SJSA1 (cell line): ENCODE measurements at regions not wholly inside any gene's neighbourhood (a gene's known extent, or its start where the extent isn't known, plus 50 kb on each side); places are given as distances from the start of the nearest gene placed in this dataset.
"Not testable (repeated sequence)": the region's sequence is repeated elsewhere in the genome, so short reads cannot be mapped to it uniquely, and the experiment has no call there.

Source experiments
- DNase-seq, 2 experiments: peaks; one replicate each; pipeline ENCODE4 v3.0.0-alpha.2; 2015 to 2020; ENCODE audit warnings: low spot score in 2 of 2, low read depth in 1 of 2
- H3K27ac ChIP-seq: fragments of 250-450 bp; sonication (Bioruptor Pico); 2 replicates; pipeline ENCODE4 v1.5.1; 2020; ENCODE audit warnings: mild to moderate bottlenecking, moderate library complexity
- H3K27me3 ChIP-seq: fragments of 250-450 bp; sonication (Bioruptor Pico); replicated peaks from 2 replicates; pipeline ENCODE4 v1.5.1; 2020; ENCODE audit warnings: mild to moderate bottlenecking, moderate library complexity
- H3K36me3 ChIP-seq: fragments of 250-450 bp; sonication (Bioruptor Pico); 2 replicates; pipeline ENCODE4 v1.5.1; 2020; ENCODE audit warnings: mild to moderate bottlenecking
- H3K4me1 ChIP-seq: fragments of 250-450 bp; sonication (Bioruptor Pico); replicated peaks from 2 replicates; pipeline ENCODE4 v1.6.1; 2021; ENCODE audit warnings: mild to moderate bottlenecking
- H3K4me3 ChIP-seq: fragments of 250-450 bp; sonication (Bioruptor Pico); 2 replicates; pipeline ENCODE4 v1.5.1; 2020; ENCODE audit warnings: mild to moderate bottlenecking
- H3K9me3 ChIP-seq: fragments of 250-450 bp; sonication (Bioruptor Pico); replicated peaks from 2 replicates; pipeline ENCODE4 v1.5.1; 2020; ENCODE audit warnings: mild to moderate bottlenecking

DNA sequence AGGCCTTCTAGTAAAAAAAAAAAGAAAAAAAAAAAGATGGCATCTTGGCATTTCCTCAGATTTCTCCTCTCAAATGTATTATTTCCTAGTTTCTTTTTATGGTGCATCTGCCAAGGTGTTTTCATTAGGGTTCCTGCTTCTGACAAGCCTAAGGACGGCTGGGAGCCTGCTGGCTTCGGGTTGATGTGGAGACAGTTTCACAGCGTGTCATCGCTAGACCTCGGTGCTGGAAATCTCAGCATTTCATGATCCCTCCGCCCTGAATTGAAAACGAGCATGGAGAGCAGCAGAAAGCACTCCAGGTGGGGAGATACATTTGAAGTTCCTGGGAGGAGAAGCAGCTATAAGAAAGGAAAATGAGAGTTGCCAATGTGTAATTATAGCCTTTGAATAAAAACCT lies 283.9 kb upstream of the CNTN5 start:
- Histone ChIP-seq H3K36me3 (no peaks in the 10 kb centered on the region), H3K4me1 (no peaks in the 10 kb centered on the region), H3K27ac (no peak overlapping the region), H3K4me3 (no peak overlapping the region), H3K27me3 (no peaks in the 10 kb centered on the region), H3K9me3 (no peaks in the 10 kb centered on the region)
- DNase-seq, result no peak

DNA sequence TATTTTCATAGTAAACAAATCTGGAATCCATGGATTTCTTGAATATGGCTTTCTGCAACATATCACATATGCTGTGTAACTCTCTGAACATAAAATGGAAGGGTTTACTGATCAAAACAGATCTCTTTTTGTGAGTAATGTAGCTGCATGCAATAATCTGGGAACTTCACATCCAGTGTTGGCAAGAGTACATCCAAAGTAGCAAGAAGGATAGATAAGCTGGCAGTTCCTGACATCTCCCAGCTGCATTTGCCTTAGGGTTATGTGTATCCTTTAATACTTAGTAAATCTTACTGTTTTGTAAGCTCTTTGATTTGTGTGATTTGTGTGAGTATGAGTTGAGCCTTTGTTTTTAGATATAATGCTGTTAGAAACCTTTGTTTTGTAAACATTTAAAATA lies 280.4 kb upstream of the CNTN5 start:
- DNase-seq, result no peak
- Histone ChIP-seq H3K4me1 (no peaks in the 10 kb centered on the region), H3K36me3 (no peaks in the 10 kb centered on the region), H3K27me3 (no peaks in the 10 kb centered on the region), H3K9me3 (no peaks in the 10 kb centered on the region), H3K4me3 (no peak overlapping the region), H3K27ac (no peak overlapping the region)

DNA sequence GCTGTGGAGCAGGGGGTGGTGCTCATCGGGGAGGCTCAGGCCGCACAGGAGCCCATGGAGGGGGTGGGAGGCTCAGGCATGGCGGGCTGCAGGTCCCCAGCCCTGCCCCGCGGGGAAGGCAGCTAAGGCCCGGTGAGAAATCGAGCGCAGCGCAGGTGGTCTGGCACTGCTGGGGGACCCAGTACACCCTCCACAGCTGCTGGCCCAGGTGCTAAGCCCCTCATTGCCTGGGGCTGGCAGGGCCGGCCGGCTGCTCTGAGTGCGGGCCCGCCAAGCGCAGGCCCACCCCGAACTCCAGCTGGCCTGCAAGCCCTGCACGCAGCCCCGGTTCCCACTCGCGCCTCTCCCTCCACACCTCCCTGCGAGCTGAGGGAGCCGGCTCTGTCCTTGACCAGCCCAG lies 257.3 kb upstream of the CNTN5 start:
- H3K27ac ChIP-seq, DNase-seq: not testable (repeated sequence)

DNA sequence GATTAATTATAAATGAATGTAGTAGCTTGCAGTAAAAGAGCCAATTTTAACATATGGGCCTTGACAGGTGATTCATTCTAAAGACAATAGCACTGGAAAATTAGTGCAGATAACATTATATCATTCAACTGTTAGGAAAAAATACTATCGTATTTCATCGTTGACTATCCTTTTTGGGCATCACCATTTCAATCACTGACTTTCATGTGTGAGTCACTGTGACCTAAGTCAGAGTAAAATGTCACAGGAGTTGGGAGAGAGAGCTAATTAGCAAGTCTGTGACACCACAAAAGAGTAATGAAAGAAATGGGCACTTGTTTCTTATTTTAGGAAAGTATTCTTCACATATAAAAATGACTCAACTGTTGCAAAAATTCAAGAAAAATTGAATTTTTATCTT lies 253.8 kb upstream of the CNTN5 start:
- Histone ChIP-seq H3K9me3 (no peaks in the 10 kb centered on the region), H3K27me3 (no peaks in the 10 kb centered on the region), H3K4me1 (no peaks in the 10 kb centered on the region), H3K27ac (no peak overlapping the region), H3K36me3 (no peaks in the 10 kb centered on the region), H3K4me3 (no peak overlapping the region)
- DNase-seq, result no peak

More for the DNA sequence above, 257.3 kb upstream of the CNTN5 start:
- not testable (repeated sequence) for H3K9me3 ChIP-seq, H3K27me3 ChIP-seq, H3K4me3 ChIP-seq, H3K36me3 ChIP-seq, H3K4me1 ChIP-seq

DNA sequence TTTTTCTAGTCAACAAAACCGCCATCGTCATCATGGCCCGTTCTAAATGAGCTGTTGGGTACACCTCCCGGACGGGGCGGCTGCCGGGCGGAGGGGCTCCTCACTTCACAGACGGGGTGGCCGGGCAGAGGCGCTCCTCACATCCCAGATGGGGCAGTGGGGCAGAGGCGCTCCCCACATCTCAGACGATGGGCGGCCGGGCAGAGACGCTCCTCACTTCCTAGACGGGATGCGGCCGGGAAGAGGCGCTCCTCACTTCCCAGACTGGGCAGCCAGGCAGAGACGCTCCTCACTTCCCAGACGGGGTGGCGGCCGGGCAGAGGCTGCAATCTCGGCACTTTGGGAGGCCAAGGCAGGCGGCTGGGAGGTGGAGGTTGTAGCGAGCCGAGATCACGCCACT lies 250.7 kb upstream of the CNTN5 start:
- not testable (repeated sequence) for H3K4me3 ChIP-seq, H3K4me1 ChIP-seq, H3K27me3 ChIP-seq, H3K27ac ChIP-seq, H3K36me3 ChIP-seq, H3K9me3 ChIP-seq, DNase-seq

DNA sequence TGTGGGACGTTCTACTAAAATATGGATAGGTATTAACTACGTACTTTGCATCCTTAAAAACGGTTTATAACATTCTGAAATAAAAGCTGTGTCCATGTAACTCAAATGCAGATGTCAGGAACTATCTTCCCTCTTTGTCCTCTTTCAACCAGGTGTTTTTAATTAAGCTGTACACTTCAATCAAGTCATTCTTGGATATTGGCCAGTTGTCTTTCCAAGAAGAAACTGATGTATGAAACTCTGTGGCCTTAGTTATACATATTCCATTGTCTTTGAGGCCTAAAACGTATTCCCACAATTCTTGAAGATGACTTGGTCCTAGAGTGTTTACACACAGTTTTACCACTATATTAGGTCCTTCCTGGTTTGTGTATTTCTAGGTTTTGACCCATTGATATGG lies 249.0 kb upstream of the CNTN5 start:
- no peak for DNase-seq
- H3K27ac ChIP-seq, result no peak overlapping the region
- no peaks in the 10 kb centered on the region for H3K36me3 ChIP-seq
- no peaks in the 10 kb centered on the region for H3K4me1 ChIP-seq
- H3K9me3 ChIP-seq, result no peaks in the 10 kb centered on the region
- no peaks in the 10 kb centered on the region for H3K27me3 ChIP-seq
- no peak overlapping the region for H3K4me3 ChIP-seq

DNA sequence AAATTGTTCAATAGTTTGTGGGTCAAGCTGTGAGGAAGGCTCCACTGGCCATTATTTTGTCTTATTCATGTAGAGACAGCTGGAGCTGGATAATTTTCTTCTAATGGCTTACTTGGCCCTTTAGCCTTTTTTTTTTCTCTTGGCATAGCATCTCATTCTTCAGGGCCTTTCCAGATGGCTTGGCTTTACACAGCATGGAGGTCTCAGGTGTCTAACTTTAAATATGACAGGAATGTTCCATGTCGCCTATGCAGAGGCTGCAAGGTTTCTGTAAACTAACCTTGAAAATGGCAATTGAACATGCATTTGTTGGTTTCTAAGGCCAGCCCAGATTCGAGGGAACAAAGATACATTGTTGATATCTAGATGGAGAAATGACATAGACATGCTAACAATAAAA lies 247.9 kb upstream of the CNTN5 start:
- Histone ChIP-seq H3K9me3 (no peaks in the 10 kb centered on the region), H3K4me3 (no peak overlapping the region), H3K27ac (no peak overlapping the region), H3K4me1 (no peaks in the 10 kb centered on the region), H3K27me3 (no peaks in the 10 kb centered on the region), H3K36me3 (no peaks in the 10 kb centered on the region)
- no peak for DNase-seq

DNA sequence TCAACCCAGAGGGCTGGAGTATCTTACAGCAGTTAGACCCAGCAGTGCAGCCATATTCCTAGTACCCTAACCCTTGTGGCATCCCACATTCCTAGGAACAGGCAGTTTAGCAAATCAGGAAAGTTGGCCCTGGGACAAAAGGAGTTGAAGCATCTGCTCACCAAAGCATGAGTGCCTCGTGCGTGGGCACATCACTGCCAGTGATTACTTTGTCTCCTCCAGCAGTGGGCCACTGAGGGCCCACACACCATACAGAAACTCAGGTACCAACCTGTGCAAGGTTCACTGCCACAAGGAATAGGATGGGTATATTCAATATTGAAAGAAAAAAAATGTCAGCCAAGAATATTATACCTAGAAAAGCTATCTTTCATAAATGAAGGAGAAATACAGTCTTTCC lies 227.5 kb upstream of the CNTN5 start:
- Histone ChIP-seq H3K4me1 (no peaks in the 10 kb centered on the region), H3K27ac (no peak overlapping the region), H3K4me3 (no peak overlapping the region), H3K27me3 (no peaks in the 10 kb centered on the region), H3K36me3 (no peaks in the 10 kb centered on the region), H3K9me3 (no peaks in the 10 kb centered on the region)
- DNase-seq, result no peak

DNA sequence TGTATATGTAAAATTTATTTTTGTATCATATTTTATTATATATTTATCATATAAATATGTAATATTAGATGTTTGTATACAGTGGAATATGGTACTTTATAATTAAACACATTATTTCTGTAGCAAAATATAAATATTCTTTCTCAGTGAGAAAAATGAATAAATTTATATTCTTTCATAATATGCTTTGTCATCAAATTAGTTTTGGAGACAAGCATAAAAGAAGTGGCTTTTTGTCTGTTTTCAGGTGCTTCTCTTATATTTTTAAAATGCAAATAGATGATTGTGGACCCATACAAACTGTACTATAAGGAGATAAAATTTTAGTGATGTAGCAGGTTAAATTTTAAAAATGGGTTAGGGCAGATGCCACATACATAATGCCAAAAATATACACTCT lies 222.4 kb upstream of the CNTN5 start:
- H3K9me3 ChIP-seq, result no peaks in the 10 kb centered on the region
- H3K27ac ChIP-seq, result no peak overlapping the region
- no peaks in the 10 kb centered on the region for H3K36me3 ChIP-seq
- H3K27me3 ChIP-seq, result no peaks in the 10 kb centered on the region
- no peak overlapping the region for H3K4me3 ChIP-seq
- no peaks in the 10 kb centered on the region for H3K4me1 ChIP-seq
- no peak for DNase-seq

DNA sequence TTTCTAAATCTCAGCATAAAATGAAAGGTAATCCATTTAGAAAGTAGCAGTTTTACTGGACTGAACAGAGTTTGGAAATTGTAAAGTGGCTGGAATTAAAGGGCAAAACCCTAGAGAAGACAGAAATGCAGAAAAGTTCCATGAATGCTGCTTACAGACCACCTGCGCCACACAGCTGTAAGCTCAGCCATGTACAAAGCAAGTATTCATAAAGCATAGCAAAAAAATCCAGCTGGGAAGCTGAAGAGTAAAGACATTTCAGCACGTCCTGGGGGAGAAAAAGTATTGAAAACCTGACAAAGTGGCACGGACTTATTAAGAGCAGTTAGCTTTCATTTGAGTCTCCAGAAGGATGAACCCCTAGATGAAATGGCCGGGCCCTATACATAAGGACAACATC lies 220.1 kb upstream of the CNTN5 start:
- H3K27ac ChIP-seq, result no peak overlapping the region
- H3K36me3 ChIP-seq, result no peaks in the 10 kb centered on the region
- no peak for DNase-seq
- no peaks in the 10 kb centered on the region for H3K27me3 ChIP-seq
- H3K9me3 ChIP-seq, result no peaks in the 10 kb centered on the region
- no peak overlapping the region for H3K4me3 ChIP-seq
- no peaks in the 10 kb centered on the region for H3K4me1 ChIP-seq

DNA sequence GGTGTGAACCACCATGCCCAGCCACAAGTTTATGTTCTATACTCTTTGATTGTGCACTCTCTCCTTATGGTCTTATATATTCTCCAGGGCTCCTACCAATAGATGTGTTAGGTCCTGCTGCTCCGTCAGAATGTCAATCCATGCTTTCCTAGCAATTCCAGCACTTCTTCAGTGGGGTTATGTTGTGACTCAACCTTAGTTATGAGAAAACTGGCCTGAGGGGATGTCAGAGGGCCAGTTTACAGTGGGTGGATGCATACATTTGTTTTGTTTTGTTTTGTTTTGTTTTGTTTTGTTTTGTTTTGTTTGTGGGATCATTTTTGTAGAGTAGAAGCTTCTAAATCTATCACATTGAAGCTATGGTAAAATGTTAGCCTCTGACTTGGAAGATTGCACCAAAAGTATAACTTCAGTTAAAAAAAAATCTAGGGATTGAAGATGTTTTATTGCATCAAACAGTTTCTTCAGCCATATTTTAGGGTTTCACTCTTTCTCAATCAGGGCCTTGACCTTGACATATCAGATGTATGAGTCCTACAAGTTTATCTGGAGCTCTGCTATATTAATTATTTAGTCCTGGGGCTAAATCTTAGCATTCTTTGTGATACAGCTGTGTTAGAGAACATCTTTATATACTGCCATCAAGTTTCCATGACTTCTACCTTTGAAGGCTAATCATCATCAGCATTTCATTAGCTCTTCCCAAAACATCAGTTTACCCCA lies 191.6 kb upstream of the CNTN5 start:
- H3K4me1 ChIP-seq, result no peaks in the 10 kb centered on the region
- no peak overlapping the region for H3K4me3 ChIP-seq
- no peaks in the 10 kb centered on the region for H3K36me3 ChIP-seq
- no peak for DNase-seq
- H3K27me3 ChIP-seq, result no peaks in the 10 kb centered on the region
- no peak overlapping the region for H3K27ac ChIP-seq
- no peaks in the 10 kb centered on the region for H3K9me3 ChIP-seq

DNA sequence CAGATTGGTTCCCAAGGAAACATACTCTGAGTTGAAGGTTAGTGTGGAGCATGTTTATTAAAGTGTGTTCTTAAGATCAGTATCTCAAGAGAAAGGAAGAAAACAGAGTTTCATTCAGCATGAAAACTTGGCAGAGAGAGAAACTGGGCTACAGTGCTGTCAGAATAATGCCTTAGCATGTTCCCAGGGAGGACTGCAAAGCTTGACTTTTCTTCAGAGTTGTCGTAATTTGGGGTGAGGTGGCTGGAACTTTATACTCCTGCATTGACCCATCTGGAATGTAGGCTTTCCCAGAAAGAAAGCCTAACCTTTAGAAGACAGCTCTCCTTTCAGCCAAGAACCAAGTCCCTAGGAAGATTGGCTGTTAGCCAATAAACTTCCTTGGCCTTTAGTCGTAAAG lies 190.8 kb upstream of the CNTN5 start:
- H3K9me3 ChIP-seq, result no peaks in the 10 kb centered on the region
- no peak overlapping the region for H3K4me3 ChIP-seq
- no peaks in the 10 kb centered on the region for H3K4me1 ChIP-seq
- no peak for DNase-seq
- H3K27me3 ChIP-seq, result no peaks in the 10 kb centered on the region
- H3K36me3 ChIP-seq, result no peaks in the 10 kb centered on the region
- H3K27ac ChIP-seq, result no peak overlapping the region

DNA sequence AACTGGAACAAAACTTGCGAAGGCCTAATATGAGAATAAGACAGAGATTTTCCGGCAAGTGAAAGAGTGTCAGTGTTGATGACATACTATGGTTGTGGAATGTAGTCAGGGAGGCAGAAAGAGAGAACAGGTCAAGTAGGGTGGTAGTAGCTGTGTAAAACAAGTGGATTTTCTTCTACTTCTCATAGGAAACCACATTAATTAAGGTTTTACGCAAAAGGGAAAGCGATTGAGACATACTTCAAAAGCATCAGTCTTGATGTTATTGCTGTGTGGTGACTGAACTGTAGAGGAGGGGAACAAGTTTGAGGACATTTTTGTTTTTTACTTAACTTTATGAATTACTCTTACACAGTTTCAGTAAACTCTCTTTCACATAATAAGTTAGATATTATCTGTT lies 186.0 kb upstream of the CNTN5 start:
- Histone ChIP-seq H3K4me1 (no peaks in the 10 kb centered on the region), H3K4me3 (no peak overlapping the region), H3K36me3 (no peaks in the 10 kb centered on the region), H3K9me3 (no peaks in the 10 kb centered on the region), H3K27me3 (no peaks in the 10 kb centered on the region), H3K27ac (no peak overlapping the region)
- no peak for DNase-seq

DNA sequence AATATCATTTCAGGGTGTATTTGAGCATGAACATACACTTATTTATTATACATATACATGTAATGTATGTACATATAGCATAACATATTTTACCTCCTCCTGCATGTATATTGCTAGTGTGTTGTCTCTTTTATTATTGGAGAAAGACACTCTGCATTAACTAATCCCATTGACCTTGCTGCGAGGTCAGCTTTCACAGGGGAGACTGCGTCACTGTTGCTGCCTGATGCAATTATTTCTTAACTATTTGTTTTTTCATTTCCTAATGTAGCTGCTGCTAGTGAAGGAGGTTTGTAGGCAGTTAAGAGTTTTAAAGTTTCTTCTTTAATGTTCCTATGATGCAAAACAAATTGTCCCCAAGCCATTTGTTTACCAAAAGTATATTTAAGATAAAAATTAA lies 185.4 kb upstream of the CNTN5 start:
- Histone ChIP-seq H3K27me3 (no peaks in the 10 kb centered on the region), H3K9me3 (no peaks in the 10 kb centered on the region), H3K4me1 (no peaks in the 10 kb centered on the region), H3K27ac (no peak overlapping the region), H3K4me3 (no peak overlapping the region), H3K36me3 (no peaks in the 10 kb centered on the region)
- DNase-seq, result no peak

DNA sequence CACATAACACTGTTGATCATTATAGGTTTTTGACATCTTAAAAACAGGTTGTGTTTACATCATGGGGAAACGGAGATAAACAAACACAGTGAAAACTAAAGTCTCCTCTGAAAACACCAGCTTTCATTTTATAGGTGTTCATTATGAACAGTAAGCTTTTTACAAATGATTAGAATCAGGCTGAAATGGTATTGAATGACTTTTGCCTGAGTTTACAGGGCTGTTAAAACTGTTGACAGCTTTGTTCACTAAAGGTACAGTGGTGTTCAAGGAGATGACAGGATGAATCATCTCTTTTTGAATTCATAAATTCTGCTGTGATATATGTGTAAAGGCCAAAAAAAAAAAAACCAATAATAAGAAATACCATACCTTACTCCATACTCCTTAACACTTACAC lies 184.6 kb upstream of the CNTN5 start:
- H3K27ac ChIP-seq, result no peak overlapping the region
- H3K4me1 ChIP-seq, result no peaks in the 10 kb centered on the region
- no peak overlapping the region for H3K4me3 ChIP-seq
- no peaks in the 10 kb centered on the region for H3K27me3 ChIP-seq
- H3K36me3 ChIP-seq, result no peaks in the 10 kb centered on the region
- DNase-seq, result no peak
- H3K9me3 ChIP-seq, result no peaks in the 10 kb centered on the region
